ENCODE measurements at regions not wholly inside any gene's neighbourhood (a gene's known extent, or its start where the extent isn't known, plus 50 kb on each side); places are given as distances from the start of the nearest gene placed in this dataset.

DNA sequence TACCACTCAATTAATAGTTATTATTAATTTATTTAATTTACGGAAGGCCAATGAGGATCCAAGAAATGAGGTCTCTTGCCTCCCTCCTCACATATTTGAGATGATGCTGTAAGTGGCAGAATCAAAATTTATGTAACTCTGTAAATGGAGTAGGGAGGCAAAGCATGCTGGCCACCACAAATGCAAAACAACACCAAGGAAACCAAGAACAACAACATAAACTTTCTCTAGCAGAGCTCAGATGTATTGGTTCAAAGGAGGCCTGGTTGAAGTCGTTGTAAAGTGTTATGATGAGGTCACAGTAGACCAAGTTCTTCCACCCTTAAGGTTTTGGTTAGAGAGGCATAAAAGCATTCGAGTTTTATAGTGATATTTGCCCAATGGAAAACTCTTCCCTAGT, 194.8 kb upstream of the FAT1 start:
- Mint-ChIP-seq H3K4me3 (no peak overlapping the region), H3K9me3 (no peaks in the 10 kb centered on the region), H3K27ac (no peak overlapping the region), H3K27me3 (no peaks in the 10 kb centered on the region), H3K36me3 (no peaks in the 10 kb centered on the region), H3K4me1 (no peaks in the 10 kb centered on the region)
- ATAC-seq = no peak

- H3K4me1 Mint-ChIP-seq = no peaks in the 10 kb centered on the region
- no peaks in the 10 kb centered on the region for H3K36me3 Mint-ChIP-seq
- no peak for ATAC-seq
Measured at GRCh38 chr4:186919340-186919739, 195.7 kb upstream of the FAT1 start.

DNA sequence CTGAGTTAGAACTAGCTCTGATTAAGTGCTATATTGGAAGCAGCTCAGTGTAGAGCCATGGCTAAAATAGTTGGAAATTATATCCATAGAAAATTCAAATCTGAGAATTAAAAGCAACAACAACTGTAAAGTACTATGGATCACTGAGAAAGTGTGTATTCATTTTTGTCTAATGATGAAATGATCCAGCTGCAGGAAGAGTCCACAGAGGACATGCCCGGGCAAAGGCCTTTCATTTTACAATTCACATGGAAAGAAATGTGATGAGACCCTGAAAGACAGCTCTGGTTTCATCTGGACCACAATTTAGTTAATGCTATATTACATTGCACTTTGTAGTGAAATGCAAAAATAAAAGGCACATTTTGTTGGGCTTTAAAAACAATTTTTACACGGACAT, 196.8 kb upstream of the FAT1 start:
- Mint-ChIP-seq H3K4me3 (no peak overlapping the region), H3K27me3 (no peaks in the 10 kb centered on the region), H3K36me3 (no peaks in the 10 kb centered on the region), H3K9me3 (peaks cover 5% of the 10 kb centered on the region), H3K4me1 (no peaks in the 10 kb centered on the region), H3K27ac (no peak overlapping the region)
- ATAC-seq = no peak

More at GRCh38 chr4:186919340-186919739, 195.7 kb upstream of the FAT1 start:
- Mint-ChIP-seq H3K4me3 (no peak overlapping the region), H3K27ac (no peak overlapping the region), H3K9me3 (no peaks in the 10 kb centered on the region), H3K27me3 (no peaks in the 10 kb centered on the region)

DNA sequence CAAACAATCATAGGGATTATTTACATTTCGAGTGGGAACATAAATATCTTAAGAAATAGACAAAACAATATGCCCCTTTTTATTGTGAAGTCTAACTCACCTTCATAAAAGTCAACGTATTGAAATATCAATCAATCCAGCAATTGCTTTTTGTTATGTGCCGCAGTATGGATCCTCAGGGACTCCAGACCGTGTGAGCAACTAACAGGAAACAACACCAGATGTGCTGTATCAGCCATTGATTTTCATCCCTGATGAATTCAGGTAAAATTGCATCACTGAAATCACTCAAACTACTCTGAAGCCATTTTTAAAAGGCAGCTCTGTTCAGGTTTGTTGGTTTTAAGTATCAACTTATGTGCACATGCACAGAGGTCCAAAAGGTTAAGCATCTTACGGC, 197.3 kb upstream of the FAT1 start:
- no peaks in the 10 kb centered on the region for H3K4me1 Mint-ChIP-seq
- no peak overlapping the region for H3K4me3 Mint-ChIP-seq
- no peak for ATAC-seq
- H3K27ac Mint-ChIP-seq = no peak overlapping the region
- no peaks in the 10 kb centered on the region for H3K27me3 Mint-ChIP-seq
- peaks cover 8% of the 10 kb centered on the region for H3K9me3 Mint-ChIP-seq
- no peaks in the 10 kb centered on the region for H3K36me3 Mint-ChIP-seq

- no peaks in the 10 kb centered on the region for H3K36me3 Mint-ChIP-seq
- no peak for ATAC-seq
- no peak overlapping the region for H3K27ac Mint-ChIP-seq
- H3K9me3 Mint-ChIP-seq = peaks cover 8% of the 10 kb centered on the region
- no peak overlapping the region for H3K4me3 Mint-ChIP-seq
- H3K4me1 Mint-ChIP-seq = no peaks in the 10 kb centered on the region
- H3K27me3 Mint-ChIP-seq = no peaks in the 10 kb centered on the region
Measured at GRCh38 chr4:186924723-186925122, 201.1 kb upstream of the FAT1 start.

DNA sequence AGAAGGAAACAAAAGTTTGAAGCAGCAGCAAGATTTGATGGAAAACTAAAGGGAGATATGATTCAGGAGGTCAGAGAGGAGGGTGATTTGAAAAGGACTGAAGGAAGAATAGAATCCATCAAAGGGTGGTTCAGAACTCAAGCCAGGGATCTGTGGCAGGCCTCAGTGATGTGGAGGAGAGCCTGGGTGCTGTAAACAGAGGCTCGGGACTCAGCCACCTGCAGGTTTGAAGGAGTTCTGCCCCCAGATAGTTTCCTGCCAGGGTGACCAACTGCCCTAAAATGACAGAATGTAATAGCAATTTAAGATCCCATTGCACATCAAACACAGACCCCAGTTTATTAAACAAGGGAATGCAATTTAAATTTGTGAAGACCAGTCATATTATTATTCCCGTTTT, 204.0 kb upstream of the FAT1 start:
- Mint-ChIP-seq H3K27ac (no peak overlapping the region), H3K9me3 (peaks cover 8% of the 10 kb centered on the region), H3K36me3 (no peaks in the 10 kb centered on the region), H3K4me3 (no peak overlapping the region), H3K4me1 (no peaks in the 10 kb centered on the region), H3K27me3 (no peaks in the 10 kb centered on the region)
- no peak for ATAC-seq

DNA sequence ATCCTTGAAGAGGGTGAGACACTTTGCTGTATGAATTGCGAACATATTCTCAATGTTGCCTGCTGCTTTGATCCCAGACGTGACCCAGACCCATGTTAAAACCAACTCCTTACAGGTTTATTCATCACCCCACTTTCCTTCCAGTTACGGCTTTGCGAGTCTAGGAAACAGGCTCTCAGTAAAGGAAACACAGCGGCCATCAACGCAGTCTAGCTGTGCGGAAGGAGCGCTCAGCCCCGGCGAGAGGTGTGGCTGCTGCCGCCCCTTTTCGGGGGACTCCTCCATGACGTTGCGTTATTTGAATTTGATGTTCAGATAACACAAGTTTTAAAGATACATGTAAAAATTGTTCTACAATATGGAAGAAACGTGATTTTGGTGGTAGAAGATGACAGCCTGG, 206.4 kb upstream of the FAT1 start:
- no peak for ATAC-seq
- no peaks in the 10 kb centered on the region for H3K36me3 Mint-ChIP-seq
- no peaks in the 10 kb centered on the region for H3K27me3 Mint-ChIP-seq
- no peaks in the 10 kb centered on the region for H3K4me1 Mint-ChIP-seq
- H3K27ac Mint-ChIP-seq = no peak overlapping the region
- H3K9me3 Mint-ChIP-seq = peaks cover 3% of the 10 kb centered on the region
- no peak overlapping the region for H3K4me3 Mint-ChIP-seq

- no peaks in the 10 kb centered on the region for H3K27me3 Mint-ChIP-seq
- ATAC-seq = no peak
- no peak overlapping the region for H3K4me3 Mint-ChIP-seq
Measured at GRCh38 chr4:186931519-186931918, 207.9 kb upstream of the FAT1 start.

GRCh38 chr4:186932196-186932595, 208.5 kb upstream of the FAT1 start:
- H3K4me1 Mint-ChIP-seq = no peaks in the 10 kb centered on the region
- H3K27me3 Mint-ChIP-seq = no peaks in the 10 kb centered on the region
- no peaks in the 10 kb centered on the region for H3K9me3 Mint-ChIP-seq
- no peak overlapping the region for H3K27ac Mint-ChIP-seq
- no peaks in the 10 kb centered on the region for H3K36me3 Mint-ChIP-seq
- ATAC-seq = no peak
- H3K4me3 Mint-ChIP-seq = no peak overlapping the region

More at GRCh38 chr4:186931519-186931918, 207.9 kb upstream of the FAT1 start:
- no peaks in the 10 kb centered on the region for H3K4me1 Mint-ChIP-seq
- H3K9me3 Mint-ChIP-seq = no peaks in the 10 kb centered on the region
- H3K27ac Mint-ChIP-seq = no peak overlapping the region
- H3K36me3 Mint-ChIP-seq = no peaks in the 10 kb centered on the region

DNA sequence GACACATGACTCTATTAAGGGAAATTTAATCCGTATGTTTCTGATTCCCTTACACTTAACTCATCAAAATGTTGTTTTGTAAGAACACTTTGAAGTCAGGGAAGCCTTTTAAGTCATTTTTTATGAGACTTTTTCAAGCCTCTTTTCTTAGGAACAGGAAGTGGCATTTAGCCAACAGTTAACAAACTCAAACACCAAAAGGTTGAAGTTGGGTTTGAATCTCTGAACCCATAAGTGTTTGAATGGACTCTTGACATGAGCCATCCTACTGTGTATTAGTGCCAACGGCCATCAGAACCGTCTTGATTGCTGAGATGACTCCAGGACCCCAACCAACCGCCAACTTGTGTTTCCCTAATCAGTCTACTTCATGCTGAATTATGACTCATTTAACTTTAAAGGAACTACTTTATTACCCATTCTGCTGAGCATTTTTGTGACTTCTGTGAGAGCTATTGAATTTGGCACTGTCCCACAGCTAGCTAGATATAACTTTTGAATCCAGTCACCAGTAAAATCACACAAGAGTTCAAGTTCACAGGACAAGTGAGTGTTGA, 209.1 kb upstream of the FAT1 start:
- no peak overlapping the region for H3K27ac Mint-ChIP-seq
- no peaks in the 10 kb centered on the region for H3K27me3 Mint-ChIP-seq
- peaks cover under 1% of the 10 kb centered on the region for H3K9me3 Mint-ChIP-seq
- ATAC-seq = no peak
- H3K4me1 Mint-ChIP-seq = no peaks in the 10 kb centered on the region
- no peaks in the 10 kb centered on the region for H3K36me3 Mint-ChIP-seq
- no peak overlapping the region for H3K4me3 Mint-ChIP-seq

- no peak overlapping the region for H3K4me3 Mint-ChIP-seq
- no peak for ATAC-seq
- H3K27me3 Mint-ChIP-seq = no peaks in the 10 kb centered on the region
- peaks cover 3% of the 10 kb centered on the region for H3K9me3 Mint-ChIP-seq
- H3K36me3 Mint-ChIP-seq = no peaks in the 10 kb centered on the region
- H3K4me1 Mint-ChIP-seq = no peaks in the 10 kb centered on the region
- H3K27ac Mint-ChIP-seq = no peak overlapping the region
Measured at GRCh38 chr4:186934244-186934643, 210.6 kb upstream of the FAT1 start.

GRCh38 chr4:186934841-186935443, 211.3 kb upstream of the FAT1 start:
- Mint-ChIP-seq H3K36me3 (no peaks in the 10 kb centered on the region), H3K9me3 (peaks cover 3% of the 10 kb centered on the region), H3K4me1 (no peaks in the 10 kb centered on the region), H3K27ac (no peak overlapping the region), H3K4me3 (no peak overlapping the region), H3K27me3 (no peaks in the 10 kb centered on the region)
- no peak for ATAC-seq

DNA sequence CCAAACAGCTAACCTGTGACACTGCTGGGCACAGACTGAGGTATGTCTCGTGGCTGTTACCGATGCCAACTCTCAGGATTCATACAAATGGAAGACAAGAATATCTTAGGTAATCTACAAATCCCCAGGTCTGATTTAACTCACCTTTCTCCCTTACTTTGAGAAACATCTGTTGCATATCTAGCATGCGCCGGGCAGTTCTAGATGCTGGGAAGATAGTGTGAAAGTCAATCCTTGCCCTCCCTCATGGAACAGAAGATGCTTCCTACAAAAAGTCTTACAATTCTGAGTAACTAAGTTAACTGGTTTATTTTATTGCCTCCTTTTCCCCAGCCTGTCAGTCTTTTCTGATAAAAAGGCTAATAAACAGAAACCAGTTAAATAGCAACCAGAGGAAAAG, 212.2 kb upstream of the FAT1 start:
- ATAC-seq = no peak
- H3K4me1 Mint-ChIP-seq = no peaks in the 10 kb centered on the region
- no peaks in the 10 kb centered on the region for H3K36me3 Mint-ChIP-seq
- no peak overlapping the region for H3K27ac Mint-ChIP-seq
- no peaks in the 10 kb centered on the region for H3K27me3 Mint-ChIP-seq
- peaks cover 3% of the 10 kb centered on the region for H3K9me3 Mint-ChIP-seq
- no peak overlapping the region for H3K4me3 Mint-ChIP-seq

GRCh38 chr4:186936496-186937375, 213.1 kb upstream of the FAT1 start:
- ATAC-seq = no peak
- H3K27me3 Mint-ChIP-seq = no peaks in the 10 kb centered on the region

GRCh38 chr4:186939226-186939625, 215.6 kb upstream of the FAT1 start:
- Mint-ChIP-seq H3K36me3 (no peaks in the 10 kb centered on the region), H3K27ac (no peak overlapping the region), H3K27me3 (no peaks in the 10 kb centered on the region), H3K4me1 (no peaks in the 10 kb centered on the region), H3K4me3 (no peak overlapping the region), H3K9me3 (peaks cover 3% of the 10 kb centered on the region)
- no peak for ATAC-seq

More at GRCh38 chr4:186936496-186937375, 213.1 kb upstream of the FAT1 start:
- Mint-ChIP-seq H3K4me3 (no peak overlapping the region), H3K27ac (no peak overlapping the region), H3K36me3 (no peaks in the 10 kb centered on the region), H3K4me1 (no peaks in the 10 kb centered on the region), H3K9me3 (peaks cover 3% of the 10 kb centered on the region)

DNA sequence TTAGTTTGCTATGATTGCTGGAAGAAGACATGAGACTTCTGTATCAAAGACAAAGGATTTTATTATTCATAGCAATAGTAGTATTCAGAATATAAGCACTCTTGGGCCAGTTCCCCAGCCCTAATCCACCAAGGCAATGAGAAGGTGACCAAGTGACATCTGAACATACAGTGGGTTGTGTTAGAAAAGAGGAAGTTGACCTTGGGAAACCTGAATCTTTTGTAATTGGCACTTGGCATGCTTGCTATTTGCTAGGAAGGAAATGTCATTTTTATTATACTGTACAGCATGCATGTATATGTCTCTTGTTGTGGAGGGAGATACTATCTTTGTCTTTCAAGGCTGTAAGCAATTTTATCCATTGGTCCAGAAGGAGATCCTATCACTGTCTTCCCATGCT, 216.1 kb upstream of the FAT1 start:
- Mint-ChIP-seq H3K4me3 (no peak overlapping the region), H3K9me3 (peaks cover 3% of the 10 kb centered on the region), H3K27ac (no peak overlapping the region), H3K36me3 (no peaks in the 10 kb centered on the region), H3K4me1 (no peaks in the 10 kb centered on the region), H3K27me3 (no peaks in the 10 kb centered on the region)
- no peak for ATAC-seq
